ENCODE measurements at regions not wholly inside any gene's neighbourhood (a gene's known extent, or its start where the extent isn't known, plus 50 kb on each side); places are given as distances from the start of the nearest gene placed in this dataset.

- TF ChIP-seq, protein P1, sequence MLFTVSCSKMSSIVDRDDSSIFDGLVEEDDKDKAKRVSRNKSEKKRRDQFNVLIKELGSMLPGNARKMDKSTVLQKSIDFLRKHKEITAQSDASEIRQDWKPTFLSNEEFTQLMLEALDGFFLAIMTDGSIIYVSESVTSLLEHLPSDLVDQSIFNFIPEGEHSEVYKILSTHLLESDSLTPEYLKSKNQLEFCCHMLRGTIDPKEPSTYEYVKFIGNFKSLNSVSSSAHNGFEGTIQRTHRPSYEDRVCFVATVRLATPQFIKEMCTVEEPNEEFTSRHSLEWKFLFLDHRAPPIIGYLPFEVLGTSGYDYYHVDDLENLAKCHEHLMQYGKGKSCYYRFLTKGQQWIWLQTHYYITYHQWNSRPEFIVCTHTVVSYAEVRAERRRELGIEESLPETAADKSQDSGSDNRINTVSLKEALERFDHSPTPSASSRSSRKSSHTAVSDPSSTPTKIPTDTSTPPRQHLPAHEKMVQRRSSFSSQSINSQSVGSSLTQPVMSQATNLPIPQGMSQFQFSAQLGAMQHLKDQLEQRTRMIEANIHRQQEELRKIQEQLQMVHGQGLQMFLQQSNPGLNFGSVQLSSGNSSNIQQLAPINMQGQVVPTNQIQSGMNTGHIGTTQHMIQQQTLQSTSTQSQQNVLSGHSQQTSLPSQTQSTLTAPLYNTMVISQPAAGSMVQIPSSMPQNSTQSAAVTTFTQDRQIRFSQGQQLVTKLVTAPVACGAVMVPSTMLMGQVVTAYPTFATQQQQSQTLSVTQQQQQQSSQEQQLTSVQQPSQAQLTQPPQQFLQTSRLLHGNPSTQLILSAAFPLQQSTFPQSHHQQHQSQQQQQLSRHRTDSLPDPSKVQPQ (CRISPR knock-in tag; IDR thresholded peaks at IDR 0.05; ENCODE audit: borderline replicate concordance), result no peak
- TF ChIP-seq, protein P2, sequence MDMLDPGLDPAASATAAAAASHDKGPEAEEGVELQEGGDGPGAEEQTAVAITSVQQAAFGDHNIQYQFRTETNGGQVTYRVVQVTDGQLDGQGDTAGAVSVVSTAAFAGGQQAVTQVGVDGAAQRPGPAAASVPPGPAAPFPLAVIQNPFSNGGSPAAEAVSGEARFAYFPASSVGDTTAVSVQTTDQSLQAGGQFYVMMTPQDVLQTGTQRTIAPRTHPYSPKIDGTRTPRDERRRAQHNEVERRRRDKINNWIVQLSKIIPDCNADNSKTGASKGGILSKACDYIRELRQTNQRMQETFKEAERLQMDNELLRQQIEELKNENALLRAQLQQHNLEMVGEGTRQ (CRISPR knock-in tag; IDR thresholded peaks at IDR 0.05), result no peak
- TF ChIP-seq GTF2E2 (tag; IDR thresholded peaks at IDR 0.05) (no peak), ZEB2 (IDR thresholded peaks at IDR 0.05) (no peak), E2F5 (CRISPR knock-in tag; IDR thresholded peaks at IDR 0.05) (no peak), SMARCC2 (IDR thresholded peaks at IDR 0.05; ENCODE audit: low read depth) (no peak), ZHX1 (conservative IDR thresholded peaks at IDR 0.05; ENCODE audit: low read length) (no peak), CBFA2T2 (conservative IDR thresholded peaks at IDR 0.05) (no peak), ZNF583 (CRISPR knock-in tag; IDR thresholded peaks at IDR 0.05) (no peak)
- TF ChIP-seq, protein P3, sequence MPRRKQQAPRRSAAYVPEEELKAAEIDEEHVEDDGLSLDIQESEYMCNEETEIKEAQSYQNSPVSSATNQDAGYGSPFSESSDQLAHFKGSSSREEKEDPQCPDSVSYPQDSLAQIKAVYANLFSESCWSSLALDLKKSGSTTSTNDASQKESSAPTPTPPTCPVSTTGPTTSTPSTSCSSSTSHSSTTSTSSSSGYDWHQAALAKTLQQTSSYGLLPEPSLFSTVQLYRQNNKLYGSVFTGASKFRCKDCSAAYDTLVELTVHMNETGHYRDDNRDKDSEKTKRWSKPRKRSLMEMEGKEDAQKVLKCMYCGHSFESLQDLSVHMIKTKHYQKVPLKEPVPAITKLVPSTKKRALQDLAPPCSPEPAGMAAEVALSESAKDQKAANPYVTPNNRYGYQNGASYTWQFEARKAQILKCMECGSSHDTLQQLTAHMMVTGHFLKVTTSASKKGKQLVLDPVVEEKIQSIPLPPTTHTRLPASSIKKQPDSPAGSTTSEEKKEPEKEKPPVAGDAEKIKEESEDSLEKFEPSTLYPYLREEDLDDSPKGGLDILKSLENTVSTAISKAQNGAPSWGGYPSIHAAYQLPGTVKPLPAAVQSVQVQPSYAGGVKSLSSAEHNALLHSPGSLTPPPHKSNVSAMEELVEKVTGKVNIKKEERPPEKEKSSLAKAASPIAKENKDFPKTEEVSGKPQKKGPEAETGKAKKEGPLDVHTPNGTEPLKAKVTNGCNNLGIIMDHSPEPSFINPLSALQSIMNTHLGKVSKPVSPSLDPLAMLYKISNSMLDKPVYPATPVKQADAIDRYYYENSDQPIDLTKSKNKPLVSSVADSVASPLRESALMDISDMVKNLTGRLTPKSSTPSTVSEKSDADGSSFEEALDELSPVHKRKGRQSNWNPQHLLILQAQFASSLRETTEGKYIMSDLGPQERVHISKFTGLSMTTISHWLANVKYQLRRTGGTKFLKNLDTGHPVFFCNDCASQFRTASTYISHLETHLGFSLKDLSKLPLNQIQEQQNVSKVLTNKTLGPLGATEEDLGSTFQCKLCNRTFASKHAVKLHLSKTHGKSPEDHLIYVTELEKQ (CRISPR knock-in tag; IDR thresholded peaks at IDR 0.05), result no peak
These were observed 157.4 kb upstream of the PFN2 start (continued) for GRCh38 chr3:150128126-150128525.
